Testis (tissue), 2 donors: ENCODE measurements at regions not wholly inside any gene's neighbourhood (a gene's known extent, or its start where the extent isn't known, plus 50 kb on each side); places are given as distances from the start of the nearest gene placed in this dataset.

Experiments used
- CTCF ChIP-seq, 3 experiments: fragments of 450-650 bp in 2 of 3; fragments of 200-600 bp in 1 of 3; sonication (generic) in 1 of 3; IDR thresholded peaks; one replicate each; pipeline ENCODE4 v1.5.1; 2016 to 2019; ENCODE audit warnings: antibody characterized with exemption in 3 of 3, mild to moderate bottlenecking in 2 of 3, moderate library complexity in 1 of 3
- POLR2A ChIP-seq: fragments of 450-650 bp; IDR thresholded peaks from one replicate; pipeline ENCODE4 v1.6.1; 2017; ENCODE audit warnings: antibody characterized with exemption, mild to moderate bottlenecking, moderate library complexity

- TF ChIP-seq CTCF (IDR thresholded peaks at IDR 0.05) (no peak), POLR2A (no peak)
These were observed 125.4 kb upstream of the USP29 start for GRCh38 chr19:56994251-56995017.
